Thyroid gland (tissue), 4 donors: ENCODE measurements at regions not wholly inside any gene's neighbourhood (a gene's known extent, or its start where the extent isn't known, plus 50 kb on each side); places are given as distances from the start of the nearest gene placed in this dataset.

ENCODE experiments used
- CTCF ChIP-seq, 6 experiments: fragments of 200-600 bp in 3 of 6; fragments of 450-650 bp in 3 of 6; sonication (generic) in 3 of 6; IDR thresholded peaks; one replicate each; pipeline ENCODE4 v1.5.1; 2016 to 2019; ENCODE audit warnings: antibody characterized with exemption in 6 of 6, mild to moderate bottlenecking in 2 of 6, inconsistent platforms in 1 of 6, moderate library complexity in 1 of 6
- POLR2A ChIP-seq, 2 donors: fragments of 450-650 bp; IDR thresholded peaks; one replicate each; pipeline ENCODE4 v1.6.1; 2017; ENCODE audit warnings: antibody characterized with exemption in 2 of 2, mild to moderate bottlenecking in 2 of 2, moderate library complexity in 1 of 2

- TF ChIP-seq CTCF (IDR thresholded peaks at IDR 0.05): no peak
- TF ChIP-seq POLR2A (IDR thresholded peaks at IDR 0.05): no peak
Observed at GRCh38 chrX:42533761-42534160, 244.2 kb downstream of the PPP1R2C start.
